Urinary bladder (tissue), 3 donors: ENCODE measurements at regions not wholly inside any gene's neighbourhood (a gene's known extent, or its start where the extent isn't known, plus 50 kb on each side); places are given as distances from the start of the nearest gene placed in this dataset.
"Not testable (repeated sequence)": the region's sequence is repeated elsewhere in the genome, so short reads cannot be mapped to it uniquely, and the experiment has no call there.

Experiments used
- DNase-seq: peaks from one replicate; pipeline ENCODE4 v3.0.0-alpha.2; 2015; ENCODE audit errors: extremely low spot score
- H3K27ac ChIP-seq: one replicate; pipeline ENCODE4 v1.5.1; 2013; ENCODE audit warnings: low read depth, mild to moderate bottlenecking, moderate library complexity
- H3K36me3 ChIP-seq: one replicate; pipeline ENCODE4 v1.6.1; 2013; ENCODE audit warnings: mild to moderate bottlenecking, moderate library complexity; ENCODE audit not compliant: insufficient read depth
- H3K4me1 ChIP-seq: one replicate; pipeline ENCODE4 v1.6.1; 2013; ENCODE audit warnings: mild to moderate bottlenecking, moderate library complexity; ENCODE audit not compliant: insufficient read depth
- H3K4me3 ChIP-seq: one replicate; pipeline ENCODE4 v1.5.1; 2013; ENCODE audit warnings: low read depth, low read length
- WGBS: extraction: QIAGEN DNeasy Blood & Tissue Kit; methylation state at CpG from one replicate; pipeline ENCODE4 v1.1.7; 2013; 5-methylcytosine and 5-hydroxymethylcytosine counted together
- donor health status: healthy with polysubstance abuse.
- donor health status: healthy.

- DNase-seq: no peak
- H3K4me3 ChIP-seq: no peak overlapping the region
- H3K27ac ChIP-seq: no peak overlapping the region
- 42% methylated on average over 2 of the region's 2 CpGs for WGBS
- H3K36me3 ChIP-seq: no peaks in the 10 kb centered on the region
- no peaks in the 10 kb centered on the region for H3K4me1 ChIP-seq
Measured at GRCh38 chrX:37904833-37905232, 57.5 kb upstream of the DYNLT3 start.

GRCh38 chrX:37905436-37906147 lies 58.2 kb upstream of the DYNLT3 start:
- DNase-seq: no peak
- whole genome bisulfite sequencing: 4% methylated on average over 35 of the region's 36 CpGs
- peak overlapping the region; percentile 21 for H3K4me3 ChIP-seq

GRCh38 chrX:37906357-37906756 lies 59.0 kb upstream of the DYNLT3 start:
- 23% methylated on average over 11 of the region's 11 CpGs for WGBS
- no peaks in the 10 kb centered on the region for H3K4me1 ChIP-seq
- H3K36me3 ChIP-seq: no peaks in the 10 kb centered on the region
- no peak overlapping the region for H3K27ac ChIP-seq
- no peak overlapping the region for H3K4me3 ChIP-seq
- DNase-seq: no peak

More at GRCh38 chrX:37905436-37906147, 58.2 kb upstream of the DYNLT3 start:
- no peaks in the 10 kb centered on the region for H3K36me3 ChIP-seq
- H3K4me1 ChIP-seq: no peaks in the 10 kb centered on the region
- H3K27ac ChIP-seq: no peak overlapping the region

DNA sequence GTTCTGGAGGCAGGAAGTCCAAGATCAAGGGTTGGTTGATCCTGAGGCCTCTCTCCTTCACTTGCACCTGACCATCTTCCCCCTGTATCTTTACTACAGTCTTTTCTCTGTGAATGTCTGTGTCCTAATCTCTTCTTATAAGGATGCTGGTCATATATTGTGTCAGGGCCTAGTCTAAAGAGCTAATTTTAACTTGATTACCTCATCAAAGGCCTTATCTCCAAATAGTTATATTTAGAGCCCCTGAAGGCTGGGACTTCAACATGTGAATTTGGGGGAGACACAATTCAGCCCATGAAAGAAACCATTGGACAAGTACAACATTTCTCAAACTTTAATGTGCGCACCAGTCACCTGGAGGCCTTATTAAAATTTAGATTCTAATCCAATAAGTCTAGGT lies 62.8 kb upstream of the DYNLT3 start:
- no peak overlapping the region for H3K4me3 ChIP-seq
- no peaks in the 10 kb centered on the region for H3K4me1 ChIP-seq
- no peak overlapping the region for H3K27ac ChIP-seq
- 98% methylated on average over 1 of the region's 1 CpG for WGBS
- no peak for DNase-seq
- no peaks in the 10 kb centered on the region for H3K36me3 ChIP-seq

DNA sequence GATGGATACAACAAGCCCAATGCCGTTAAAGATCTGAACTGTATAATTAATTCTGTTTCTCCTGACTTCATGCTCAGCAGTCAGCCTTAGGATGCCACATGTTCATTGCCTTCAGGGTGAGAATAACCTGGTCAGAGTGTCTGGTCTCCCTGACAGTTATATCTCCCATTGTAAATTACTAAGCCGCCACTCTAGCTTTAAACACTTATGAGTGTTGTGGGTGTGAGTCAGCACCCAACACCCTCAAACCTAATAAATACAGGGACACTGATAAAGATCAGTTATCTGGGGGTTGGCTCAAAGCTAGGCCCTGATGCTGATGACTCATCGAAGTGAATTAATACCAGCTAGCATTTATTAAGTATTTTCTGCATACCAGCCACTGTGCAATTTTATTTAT lies 64.9 kb upstream of the DYNLT3 start:
- no peaks in the 10 kb centered on the region for H3K36me3 ChIP-seq
- H3K27ac ChIP-seq: no peak overlapping the region
- no peak for DNase-seq
- H3K4me1 ChIP-seq: no peaks in the 10 kb centered on the region
- H3K4me3 ChIP-seq: no peak overlapping the region
- WGBS: 45% methylated on average over 3 of the region's 3 CpGs

DNA sequence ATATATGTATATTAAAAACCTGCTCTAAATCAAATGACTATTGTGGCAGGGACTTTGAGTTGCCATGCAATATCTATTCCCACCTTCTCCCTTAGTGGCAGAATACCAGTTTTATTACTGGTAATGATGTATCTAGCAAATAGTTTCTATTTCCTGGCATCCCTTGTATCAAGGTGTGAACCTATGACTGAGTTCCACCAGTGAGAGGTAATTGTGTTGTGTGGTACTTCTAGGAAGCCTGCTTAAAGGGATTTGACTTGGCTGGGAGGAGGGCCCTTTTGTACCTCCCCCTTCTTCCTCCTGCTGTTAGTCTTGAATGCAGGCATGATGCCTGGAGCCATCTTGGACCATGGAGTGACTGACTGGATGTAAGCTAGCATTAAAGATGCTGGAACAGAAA lies 65.4 kb upstream of the DYNLT3 start:
- no peaks in the 10 kb centered on the region for H3K4me1 ChIP-seq
- DNase-seq: no peak
- H3K27ac ChIP-seq: no peak overlapping the region
- H3K4me3 ChIP-seq: no peak overlapping the region
- no peaks in the 10 kb centered on the region for H3K36me3 ChIP-seq

GRCh38 chrX:37918168-37918567 lies 70.8 kb upstream of the DYNLT3 start:
- Histone ChIP-seq H3K4me3 (no peak overlapping the region), H3K27ac (no peak overlapping the region), H3K36me3 (no peaks in the 10 kb centered on the region), H3K4me1 (no peaks in the 10 kb centered on the region)
- DNase-seq: no peak

GRCh38 chrX:37918703-37919102 lies 71.3 kb upstream of the DYNLT3 start:
- Histone ChIP-seq H3K27ac (no peak overlapping the region), H3K36me3 (no peaks in the 10 kb centered on the region), H3K4me1 (no peaks in the 10 kb centered on the region), H3K4me3 (no peak overlapping the region)
- no peak for DNase-seq
- 50% methylated on average over 2 of the region's 2 CpGs for WGBS

GRCh38 chrX:37921758-37922157 lies 74.4 kb upstream of the DYNLT3 start:
- 42% methylated on average over 3 of the region's 3 CpGs for WGBS
- H3K4me1 ChIP-seq: no peaks in the 10 kb centered on the region
- H3K36me3 ChIP-seq: no peaks in the 10 kb centered on the region
- no peak overlapping the region for H3K27ac ChIP-seq
- DNase-seq: no peak
- no peak overlapping the region for H3K4me3 ChIP-seq

- WGBS: 61% methylated on average over 1 of the region's 1 CpG
Measured at GRCh38 chrX:37922928-37923327, 75.6 kb upstream of the DYNLT3 start.

DNA sequence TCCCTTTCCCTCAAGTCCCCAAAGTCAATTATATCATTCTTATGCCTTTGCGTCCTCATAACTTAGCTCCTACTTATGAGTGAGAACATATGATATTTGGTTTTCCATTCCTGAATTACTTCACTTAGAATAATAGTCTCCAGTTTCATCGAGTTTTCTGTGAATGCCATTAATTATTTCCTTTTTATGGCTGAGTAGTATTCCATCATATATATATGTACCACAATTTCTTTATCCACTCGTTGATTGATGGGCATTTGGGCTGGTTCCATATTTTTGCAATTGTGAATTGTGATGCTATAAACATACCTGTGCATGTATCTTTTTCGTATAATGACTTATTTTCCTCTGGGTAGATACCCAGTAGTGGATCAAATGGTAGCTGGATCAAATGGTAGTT lies 78.4 kb upstream of the DYNLT3 start:
- H3K4me1 ChIP-seq, H3K4me3 ChIP-seq, DNase-seq, H3K36me3 ChIP-seq, H3K27ac ChIP-seq: not testable (repeated sequence)
- WGBS: 95% methylated on average over 4 of the region's 4 CpGs

More at GRCh38 chrX:37922928-37923327, 75.6 kb upstream of the DYNLT3 start:
- no peak overlapping the region for H3K27ac ChIP-seq
- H3K36me3 ChIP-seq: no peaks in the 10 kb centered on the region
- H3K4me1 ChIP-seq: no peaks in the 10 kb centered on the region
- no peak for DNase-seq
- H3K4me3 ChIP-seq: no peak overlapping the region

DNA sequence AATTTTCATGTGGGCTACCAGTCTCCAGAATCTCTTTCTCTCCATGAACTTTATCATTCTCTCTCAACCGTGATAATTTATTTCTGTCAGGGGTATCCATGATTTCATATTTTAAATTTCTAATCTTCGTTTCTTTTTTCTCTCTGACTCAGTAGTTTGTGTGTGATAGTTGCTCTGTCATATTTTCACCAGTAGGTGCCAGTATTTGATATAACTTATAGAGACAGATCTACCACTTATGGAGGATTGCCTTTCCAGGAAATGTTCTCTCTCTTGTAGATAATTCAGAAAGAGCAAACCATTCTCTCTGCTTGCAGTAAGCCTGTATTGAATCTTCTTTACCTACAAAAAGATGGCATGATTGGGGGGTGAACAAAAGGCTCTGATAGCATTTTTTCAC lies 79.3 kb upstream of the DYNLT3 start:
- DNase-seq: no peak
- Histone ChIP-seq H3K4me3 (no peak overlapping the region), H3K4me1 (no peaks in the 10 kb centered on the region), H3K27ac (no peak overlapping the region), H3K36me3 (no peaks in the 10 kb centered on the region)
- WGBS: 12% methylated on average over 2 of the region's 2 CpGs

GRCh38 chrX:37942170-37942569 lies 64.2 kb upstream of the SYTL5 start:
- DNase-seq: no peak
- no peak overlapping the region for H3K4me3 ChIP-seq
- WGBS: 92% methylated on average over 2 of the region's 2 CpGs

DNA sequence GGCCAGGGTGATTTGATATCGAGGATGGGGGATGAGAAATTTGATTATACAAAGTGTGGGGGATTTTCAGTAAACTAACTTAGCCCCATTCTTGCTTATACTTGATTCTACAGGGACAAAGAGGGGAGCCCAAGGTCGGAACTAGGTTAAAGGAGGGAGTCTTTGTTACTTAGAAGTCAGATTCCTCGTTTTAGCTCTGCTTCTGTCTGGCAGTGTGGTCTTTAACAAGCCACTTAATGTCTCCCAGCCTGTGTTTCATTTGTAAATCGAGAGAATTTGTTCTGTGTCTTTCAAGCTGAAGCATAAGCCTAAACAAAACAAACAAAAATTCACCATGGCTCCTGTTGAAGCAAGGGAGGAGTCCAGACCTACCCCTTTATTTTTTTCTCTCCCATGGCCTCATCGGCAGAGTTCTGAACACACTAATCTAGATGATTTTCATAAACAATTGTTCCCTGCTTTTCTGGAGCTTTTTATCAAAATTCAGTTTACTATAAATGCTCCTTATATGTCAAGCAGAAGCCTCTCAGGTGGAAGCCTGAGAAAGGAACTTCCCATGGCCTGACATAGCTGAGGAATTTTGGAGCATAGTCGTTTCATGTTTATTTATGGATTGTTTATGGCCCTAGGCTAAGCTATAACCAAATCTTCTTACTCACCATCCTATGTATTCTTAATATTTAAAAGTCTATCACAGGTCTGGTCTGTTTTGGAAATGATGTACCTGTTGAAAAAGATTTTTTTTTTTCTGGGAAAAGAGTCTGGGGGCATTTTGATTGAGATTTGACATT lies 62.6 kb upstream of the SYTL5 start:
- WGBS: 44% methylated on average over 6 of the region's 6 CpGs
- DNase-seq: no peak
- no peak overlapping the region for H3K4me3 ChIP-seq
- H3K4me1 ChIP-seq: no peaks in the 10 kb centered on the region
- no peak overlapping the region for H3K27ac ChIP-seq
- H3K36me3 ChIP-seq: no peaks in the 10 kb centered on the region

More at GRCh38 chrX:37942170-37942569, 64.2 kb upstream of the SYTL5 start:
- Histone ChIP-seq H3K27ac (no peak overlapping the region), H3K36me3 (no peaks in the 10 kb centered on the region), H3K4me1 (no peaks in the 10 kb centered on the region)
